Neural crest cell (in vitro differentiated cells): ENCODE measurements at regions not wholly inside any gene's neighbourhood (a gene's known extent, or its start where the extent isn't known, plus 50 kb on each side); places are given as distances from the start of the nearest gene placed in this dataset.

Experiments used
- DNase-seq: peaks from one replicate; pipeline ENCODE4 v3.0.0; 2021; ENCODE audit warnings: low read depth, mixed read lengths, low spot score
- H3K27ac Mint-ChIP-seq: one replicate; pipeline ENCODE4 v1.8.0; 2021; ENCODE audit warnings: mild to moderate bottlenecking, mixed read lengths; ENCODE audit not compliant: unreplicated experiment
- H3K27me3 Mint-ChIP-seq: 2 replicates; pipeline ENCODE4 v1.8.0; 2021; ENCODE audit warnings: low read depth, mild to moderate bottlenecking, mixed read lengths
- H3K36me3 Mint-ChIP-seq: 2 replicates; pipeline ENCODE4 v1.8.0; 2021; ENCODE audit warnings: low read depth, mild to moderate bottlenecking, mixed read lengths
- H3K4me1 Mint-ChIP-seq: 2 replicates; pipeline ENCODE4 v1.8.0; 2021; ENCODE audit warnings: mixed read lengths
- H3K4me3 Mint-ChIP-seq: one replicate; pipeline ENCODE4 v1.8.0; 2021; ENCODE audit warnings: mild to moderate bottlenecking, mixed read lengths
- H3K9me3 Mint-ChIP-seq: 2 replicates; pipeline ENCODE4 v1.8.0; 2021; ENCODE audit warnings: mixed read lengths
- TF ChIP-seq, protein P1 (sequence below): fragments of 200-600 bp; sonication (generic); conservative IDR thresholded peaks from 2 replicates; pipeline ENCODE4 v1.5.0; 2021; ENCODE audit warnings: antibody characterized with exemption, mild to moderate bottlenecking

DNA sequence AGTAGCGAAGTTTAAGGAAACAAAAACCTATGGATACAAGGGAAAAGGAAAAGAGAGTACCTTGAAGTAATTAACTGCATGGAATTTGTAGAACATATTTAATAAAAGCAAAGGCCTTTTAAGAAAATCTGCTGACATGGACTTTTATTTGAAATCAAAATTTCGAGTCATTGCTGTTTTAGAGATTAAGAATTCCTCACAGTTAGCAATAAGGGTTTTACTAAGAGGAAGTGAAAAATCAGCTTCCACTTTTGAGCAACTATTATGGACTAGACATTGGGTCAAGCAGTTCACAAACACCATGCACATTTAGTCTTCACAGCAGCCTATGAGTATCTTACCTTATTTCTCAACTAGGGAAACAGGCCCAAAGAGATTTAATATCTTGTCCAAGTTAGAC is 876.3 kb downstream of the BCL11A start:
- Mint-ChIP-seq H3K27ac (no peak overlapping the region), H3K36me3 (no peaks in the 10 kb centered on the region), H3K27me3 (no peaks in the 10 kb centered on the region), H3K9me3 (peaks cover 4% of the 10 kb centered on the region), H3K4me3 (no peak overlapping the region), H3K4me1 (no peaks in the 10 kb centered on the region)
- DNase-seq: no peak
- TF ChIP-seq, protein P1, sequence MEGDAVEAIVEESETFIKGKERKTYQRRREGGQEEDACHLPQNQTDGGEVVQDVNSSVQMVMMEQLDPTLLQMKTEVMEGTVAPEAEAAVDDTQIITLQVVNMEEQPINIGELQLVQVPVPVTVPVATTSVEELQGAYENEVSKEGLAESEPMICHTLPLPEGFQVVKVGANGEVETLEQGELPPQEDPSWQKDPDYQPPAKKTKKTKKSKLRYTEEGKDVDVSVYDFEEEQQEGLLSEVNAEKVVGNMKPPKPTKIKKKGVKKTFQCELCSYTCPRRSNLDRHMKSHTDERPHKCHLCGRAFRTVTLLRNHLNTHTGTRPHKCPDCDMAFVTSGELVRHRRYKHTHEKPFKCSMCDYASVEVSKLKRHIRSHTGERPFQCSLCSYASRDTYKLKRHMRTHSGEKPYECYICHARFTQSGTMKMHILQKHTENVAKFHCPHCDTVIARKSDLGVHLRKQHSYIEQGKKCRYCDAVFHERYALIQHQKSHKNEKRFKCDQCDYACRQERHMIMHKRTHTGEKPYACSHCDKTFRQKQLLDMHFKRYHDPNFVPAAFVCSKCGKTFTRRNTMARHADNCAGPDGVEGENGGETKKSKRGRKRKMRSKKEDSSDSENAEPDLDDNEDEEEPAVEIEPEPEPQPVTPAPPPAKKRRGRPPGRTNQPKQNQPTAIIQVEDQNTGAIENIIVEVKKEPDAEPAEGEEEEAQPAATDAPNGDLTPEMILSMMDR: no peak

DNA sequence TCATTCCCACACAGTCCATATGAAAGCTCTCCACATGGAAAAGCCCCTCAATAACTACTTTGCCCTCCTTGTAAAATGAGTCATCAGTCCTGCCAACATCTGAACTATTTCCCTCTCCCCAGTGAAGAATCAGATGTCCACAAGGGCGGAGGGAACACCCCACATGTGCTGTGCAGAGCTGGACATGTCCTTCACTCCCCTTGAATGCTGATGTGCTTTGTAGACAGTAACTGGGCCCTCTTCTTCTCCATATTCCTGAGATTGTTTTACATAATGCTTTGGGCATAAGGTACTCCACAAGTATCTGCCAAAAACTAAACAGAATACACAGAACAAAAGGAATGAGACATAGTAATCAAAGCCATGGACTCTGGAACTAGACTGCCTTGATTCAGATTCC is 879.4 kb downstream of the BCL11A start:
- no peak for DNase-seq
- Mint-ChIP-seq H3K27ac (no peak overlapping the region), H3K9me3 (no peaks in the 10 kb centered on the region), H3K4me3 (no peak overlapping the region), H3K27me3 (no peaks in the 10 kb centered on the region), H3K36me3 (no peaks in the 10 kb centered on the region), H3K4me1 (no peaks in the 10 kb centered on the region)
- TF ChIP-seq, protein P1: no peak

DNA sequence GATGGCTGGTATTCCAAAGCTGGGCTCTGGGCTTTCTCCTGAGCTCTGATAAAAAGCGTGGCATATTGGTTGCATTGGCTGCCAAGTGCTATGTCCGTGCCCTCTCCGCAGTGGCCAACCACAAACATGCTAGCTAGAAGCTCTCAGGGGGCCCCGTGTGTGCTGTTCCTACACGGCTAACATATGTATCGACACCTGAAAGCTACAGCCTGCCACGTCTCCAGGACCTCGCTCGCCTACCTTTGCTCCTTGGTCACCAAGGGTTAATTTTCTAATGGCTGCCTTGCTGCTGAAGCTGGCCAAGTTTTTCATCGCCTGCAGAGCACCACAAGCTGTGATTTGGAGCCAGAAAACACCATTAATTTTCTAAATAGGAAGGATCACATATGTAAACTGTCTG is 888.4 kb downstream of the BCL11A start:
- H3K4me3 Mint-ChIP-seq: no peak overlapping the region
- no peak overlapping the region for H3K27ac Mint-ChIP-seq
- H3K4me1 Mint-ChIP-seq: peaks cover 14% of the 10 kb centered on the region
- H3K9me3 Mint-ChIP-seq: no peaks in the 10 kb centered on the region
- TF ChIP-seq, protein P1: no peak
- H3K27me3 Mint-ChIP-seq: no peaks in the 10 kb centered on the region
- no peaks in the 10 kb centered on the region for H3K36me3 Mint-ChIP-seq
- DNase-seq: no peak

DNA sequence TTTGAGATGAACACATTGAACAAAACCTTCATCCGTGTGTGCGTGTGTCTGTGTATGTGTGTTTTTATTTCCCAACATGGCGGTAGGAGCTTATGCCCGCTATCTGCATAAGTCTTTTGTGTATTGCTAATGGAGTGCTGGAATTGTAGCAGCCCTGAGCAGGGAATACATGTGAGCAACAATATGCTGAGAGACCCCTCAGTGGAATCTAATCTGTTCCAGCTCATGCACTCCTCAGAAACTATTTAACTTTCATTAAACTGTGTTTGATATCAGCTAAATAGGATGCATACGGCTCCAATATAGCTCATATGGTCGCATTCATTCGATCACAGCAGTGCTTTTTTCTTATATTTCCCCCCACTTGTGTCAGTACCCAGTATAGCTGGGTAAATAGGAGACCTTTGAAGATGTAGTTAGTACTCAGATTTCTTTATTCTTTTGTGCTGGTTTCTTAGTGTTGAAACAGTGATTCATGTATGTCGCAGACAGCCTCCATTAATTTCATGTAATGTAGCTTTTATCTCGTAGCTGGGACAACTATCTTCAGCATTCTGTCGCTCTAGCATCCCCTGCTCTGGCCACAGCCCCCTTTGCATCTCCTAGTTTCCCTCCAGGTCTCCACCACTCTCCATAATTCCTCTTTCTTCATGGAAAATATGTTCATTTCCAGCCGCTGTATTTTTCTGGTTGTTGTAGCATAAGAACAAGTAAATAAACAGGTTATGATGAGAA is 891.2 kb downstream of the BCL11A start:
- H3K36me3 Mint-ChIP-seq: no peaks in the 10 kb centered on the region
- no peak for DNase-seq
- no peak overlapping the region for H3K4me3 Mint-ChIP-seq
- H3K4me1 Mint-ChIP-seq: peaks cover 14% of the 10 kb centered on the region
- H3K27me3 Mint-ChIP-seq: no peaks in the 10 kb centered on the region
- peak overlapping the region; percentile 54 for H3K27ac Mint-ChIP-seq
- TF ChIP-seq, protein P1: no peak
- no peaks in the 10 kb centered on the region for H3K9me3 Mint-ChIP-seq

DNA sequence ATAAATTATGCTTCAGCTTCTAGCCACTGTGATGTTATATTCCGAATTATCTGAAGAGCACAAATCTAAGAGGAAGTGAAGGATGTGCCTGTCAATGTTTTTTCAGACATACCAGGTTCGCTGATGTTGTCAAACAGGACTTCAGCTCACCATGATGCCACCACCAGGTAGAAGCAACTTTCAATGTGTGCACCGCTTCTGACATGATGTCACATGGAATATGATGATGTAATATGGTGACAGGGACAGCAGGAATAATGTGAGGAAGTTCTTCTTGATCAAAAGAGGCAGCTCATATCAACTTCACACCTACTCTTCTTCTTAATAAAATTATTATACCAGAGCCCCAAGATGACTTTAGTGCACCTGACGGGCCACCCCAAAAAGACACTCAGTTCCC is 893.2 kb downstream of the BCL11A start:
- no peaks in the 10 kb centered on the region for H3K27me3 Mint-ChIP-seq
- no peaks in the 10 kb centered on the region for H3K9me3 Mint-ChIP-seq
- TF ChIP-seq, protein P1: no peak
- H3K4me1 Mint-ChIP-seq: peaks cover 14% of the 10 kb centered on the region
- DNase-seq: no peak
- H3K4me3 Mint-ChIP-seq: no peak overlapping the region
- no peak overlapping the region for H3K27ac Mint-ChIP-seq
- H3K36me3 Mint-ChIP-seq: no peaks in the 10 kb centered on the region
